Lower leg skin (tissue), 3 donors: ENCODE measurements at regions not wholly inside any gene's neighbourhood (a gene's known extent, or its start where the extent isn't known, plus 50 kb on each side); places are given as distances from the start of the nearest gene placed in this dataset.

Experiments used
- CTCF ChIP-seq, 3 donors: fragments of 450-650 bp; IDR thresholded peaks; one replicate each; pipeline ENCODE4 v1.5.1; 2016; ENCODE audit warnings: antibody characterized with exemption in 3 of 3, mild to moderate bottlenecking in 3 of 3, moderate library complexity in 2 of 3
- POLR2A ChIP-seq, 2 donors: fragments of 450-650 bp; IDR thresholded peaks; one replicate each; pipeline ENCODE4 v1.6.1; 2016 to 2017; ENCODE audit warnings: antibody characterized with exemption in 2 of 2, mild to moderate bottlenecking in 1 of 2, moderate library complexity in 1 of 2

- TF ChIP-seq POLR2A (IDR thresholded peaks at IDR 0.05) = no peak
- TF ChIP-seq CTCF (IDR thresholded peaks at IDR 0.05) = no peak
Observed at GRCh38 chr6:134446218-134446848, 128.4 kb upstream of the SGK1 start.
